Fibroblast of upper back skin (primary cell): ENCODE measurements at regions not wholly inside any gene's neighbourhood (a gene's known extent, or its start where the extent isn't known, plus 50 kb on each side); places are given as distances from the start of the nearest gene placed in this dataset.

Experiments used
- DNase-seq: peaks from one replicate; pipeline ENCODE4 v3.0.0-alpha.2; 2013

- DNase-seq, result no peak
Measured at GRCh38 chr21:14602382-14602958, 56.4 kb upstream of the SAMSN1 start.

DNA sequence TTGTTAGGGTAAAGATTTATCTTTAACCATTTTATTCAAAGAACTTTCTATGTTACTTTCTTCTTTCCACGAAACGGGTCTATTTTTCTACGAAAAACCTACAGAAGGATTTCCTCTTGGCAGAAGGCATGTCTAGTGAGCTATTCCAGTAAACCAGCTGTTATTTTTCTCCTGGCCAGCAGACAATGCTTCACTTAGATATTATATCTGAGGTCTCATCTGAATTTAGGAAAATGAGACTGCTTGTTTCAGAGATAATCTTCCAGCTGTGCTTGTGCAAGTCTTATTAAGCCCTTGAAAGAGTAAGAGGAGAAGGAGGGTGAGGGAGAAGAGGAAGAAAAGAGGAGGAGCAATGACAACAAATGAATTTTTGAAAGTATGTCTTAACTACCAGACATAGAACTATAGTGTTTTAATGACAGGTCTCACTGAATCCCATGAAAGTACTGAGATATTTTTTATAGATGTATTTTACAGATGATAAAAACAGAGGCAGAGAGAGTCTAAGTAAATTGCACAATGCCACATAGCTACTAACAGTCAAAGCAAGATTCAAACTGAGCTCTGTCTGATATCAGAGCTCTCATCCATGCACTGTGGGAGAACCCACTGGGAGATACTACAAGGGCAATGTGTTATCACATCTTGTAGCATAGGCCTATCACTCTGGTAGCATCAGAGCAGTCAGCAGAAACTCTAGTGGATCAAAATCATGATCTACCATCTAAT, 54.6 kb upstream of the SAMSN1 start:
- no peak for DNase-seq

DNA sequence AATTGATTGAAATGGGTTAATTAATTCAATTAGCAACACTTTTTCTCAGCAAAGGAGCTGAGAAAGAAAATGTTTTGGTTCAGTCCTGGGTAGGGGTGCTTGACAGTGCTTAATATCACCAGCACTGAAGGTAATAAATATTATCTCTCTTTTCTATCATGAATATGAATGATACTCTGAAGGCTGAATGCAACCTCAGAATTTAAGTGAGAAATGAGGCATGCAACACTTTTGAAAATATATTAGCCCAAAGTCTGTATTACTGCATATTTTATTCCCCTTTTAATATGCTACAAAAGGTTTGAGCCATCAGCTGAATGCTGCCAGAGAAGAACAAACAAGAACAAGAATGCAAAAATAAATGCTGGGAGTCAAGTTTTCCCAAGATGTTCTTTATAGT, 52.0 kb upstream of the SAMSN1 start:
- DNase-seq, result no peak
